NCI-H1417 (cell line): ENCODE measurements at regions not wholly inside any gene's neighbourhood (a gene's known extent, or its start where the extent isn't known, plus 50 kb on each side); places are given as distances from the start of the nearest gene placed in this dataset.

Experiments used
- DNase-seq, 3 experiments: peaks; one replicate each; lab custom pipeline; 2025; lab: John Stamatoyannopoulos, UW

DNA sequence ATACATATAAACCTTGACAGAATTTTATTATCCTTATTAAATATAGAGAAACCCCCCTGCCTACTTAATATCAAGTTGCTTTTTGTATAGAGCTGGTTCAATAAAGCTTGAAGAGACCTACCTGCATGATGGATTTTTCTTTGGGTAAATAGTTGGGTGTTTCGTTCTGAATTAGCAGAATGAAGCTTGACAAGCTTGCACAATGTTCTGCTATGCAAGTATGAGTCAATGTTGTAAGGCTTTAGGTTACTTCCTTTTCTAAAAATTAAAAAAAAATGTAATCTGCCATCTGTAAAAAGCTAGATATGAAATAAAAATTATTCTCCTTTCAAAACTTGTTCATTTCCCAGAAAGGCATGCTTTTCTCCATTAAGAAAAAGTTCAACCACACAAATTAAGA lies 1662.6 kb upstream of the SEL1L start:
- no peak for DNase-seq

DNA sequence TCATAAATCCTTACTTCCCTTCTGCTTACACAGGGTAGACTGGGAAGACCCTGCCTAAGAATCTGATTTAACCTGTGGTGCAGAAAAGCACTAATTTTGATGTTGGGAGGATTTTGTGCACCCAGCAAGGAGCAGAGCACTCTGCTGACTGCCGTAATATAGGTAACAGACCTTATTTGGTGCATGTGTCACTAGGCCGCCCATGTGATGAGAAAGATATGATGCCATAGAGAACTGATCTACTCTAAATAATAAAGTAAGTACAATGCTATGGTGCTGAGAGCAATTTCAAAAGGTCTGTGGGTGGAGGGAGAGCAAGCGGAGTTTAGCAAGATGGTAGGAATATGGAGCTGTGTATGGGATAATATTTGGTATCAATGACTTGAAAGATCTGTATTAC lies 1663.6 kb upstream of the SEL1L start:
- DNase-seq: no peak

DNA sequence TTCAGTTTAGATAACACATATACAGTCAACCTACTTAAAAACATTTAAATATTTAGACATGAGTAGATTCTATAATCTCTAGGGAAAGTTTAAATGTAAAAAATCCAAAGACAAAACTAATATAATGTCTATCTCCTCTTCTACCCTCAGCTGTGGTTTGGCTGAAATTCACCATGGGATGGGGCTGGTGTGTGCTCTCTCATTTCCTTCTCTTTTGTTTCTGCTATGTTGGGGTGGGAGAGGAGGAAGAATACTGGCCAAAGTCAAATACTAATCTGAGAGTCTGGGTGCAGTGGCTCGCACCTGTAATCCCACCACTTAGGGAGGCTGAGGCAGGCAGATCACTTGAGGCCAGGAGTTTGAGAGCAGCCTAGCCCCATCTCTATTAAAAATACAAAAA lies 1673.9 kb upstream of the SEL1L start:
- no peak for DNase-seq

DNA sequence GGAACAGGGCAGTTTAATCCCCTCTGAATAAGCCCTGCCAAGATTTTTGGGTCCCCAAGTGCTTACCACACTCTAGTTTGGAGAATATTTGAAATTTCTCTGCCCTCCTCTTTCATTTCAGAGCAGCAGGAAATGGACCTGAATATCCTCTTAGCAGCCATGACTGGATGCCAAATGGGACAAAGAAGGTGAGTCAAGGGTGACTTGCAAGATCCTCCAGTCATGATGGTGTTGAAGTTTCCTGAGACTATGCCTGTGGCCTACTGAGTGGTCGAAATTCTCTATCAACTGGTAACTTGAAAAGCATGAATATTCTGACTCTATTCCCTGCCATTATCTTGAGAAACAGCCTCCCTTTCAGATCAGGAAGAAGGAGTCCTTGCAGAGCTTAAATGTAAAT lies 1674.7 kb upstream of the SEL1L start:
- no peak for DNase-seq

DNA sequence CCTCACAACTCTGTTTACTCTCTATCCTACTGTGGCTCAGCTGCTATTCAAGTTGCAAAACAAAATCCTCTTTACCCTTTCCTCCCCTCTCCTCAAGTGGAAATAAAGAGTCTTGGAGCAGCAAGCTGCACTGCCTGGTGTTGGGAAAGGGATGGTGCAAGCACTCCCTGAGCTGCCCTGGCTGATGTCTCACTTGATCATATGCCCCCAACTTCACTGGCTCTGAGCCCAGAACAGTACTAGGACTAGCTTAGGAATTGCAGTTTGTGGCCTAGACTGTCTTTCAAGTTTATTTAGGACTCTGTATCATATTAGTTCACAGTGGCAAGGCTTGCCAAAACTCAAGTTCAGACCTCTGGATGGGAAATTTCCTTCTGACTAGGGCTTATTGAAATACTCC lies 1683.8 kb upstream of the SEL1L start:
- no peak for DNase-seq

DNA sequence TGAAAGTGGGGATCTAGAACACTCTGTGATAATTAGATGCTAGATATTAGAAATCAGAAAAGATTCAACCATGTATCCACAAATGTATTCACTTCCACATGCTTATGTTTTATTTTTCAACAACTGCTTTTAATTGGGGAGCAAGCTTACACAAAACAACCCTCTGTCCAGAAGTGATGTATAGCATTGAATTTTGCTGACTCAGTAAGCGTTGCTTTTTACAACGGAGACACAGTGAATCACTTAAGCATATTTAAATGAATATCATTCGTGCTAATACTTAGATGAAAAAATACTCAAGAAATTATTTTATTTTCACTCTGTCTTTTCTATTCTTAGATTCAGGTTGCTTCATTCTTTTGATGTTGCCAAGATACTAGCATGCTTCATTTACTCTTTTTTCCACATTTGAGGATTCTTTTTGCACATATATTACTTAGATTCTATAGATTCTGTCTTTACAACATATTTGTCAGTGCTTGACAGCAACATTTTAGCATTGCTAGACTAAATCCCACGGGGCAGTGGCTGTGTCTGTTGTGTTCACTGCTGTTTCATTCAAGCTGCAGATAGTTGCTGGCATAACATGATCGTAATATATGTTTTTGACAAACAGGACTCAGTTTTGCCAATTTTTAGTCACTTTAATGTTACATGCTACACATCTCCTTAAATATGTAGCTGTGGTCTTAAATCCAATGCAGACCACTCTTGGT lies 1714.4 kb upstream of the SEL1L start:
- no peak for DNase-seq

DNA sequence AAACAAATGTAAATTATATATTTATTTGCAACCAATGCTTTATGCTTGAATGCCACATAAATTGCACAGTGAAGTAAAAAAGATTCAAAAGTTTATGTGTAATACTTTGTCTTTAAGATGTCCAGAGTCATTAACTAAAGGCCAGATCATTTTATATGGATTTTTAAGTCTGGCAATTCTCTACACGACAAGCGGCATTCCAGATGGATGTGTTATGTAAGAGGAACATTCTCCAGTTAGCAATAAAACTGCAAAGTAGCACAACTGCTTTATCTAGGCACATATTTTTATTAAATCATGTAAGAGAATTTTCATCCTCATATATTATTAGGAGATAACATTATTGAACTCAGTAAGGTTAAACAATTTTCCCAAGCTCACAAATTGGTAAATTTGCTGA lies 1717.7 kb upstream of the SEL1L start:
- no peak for DNase-seq

DNA sequence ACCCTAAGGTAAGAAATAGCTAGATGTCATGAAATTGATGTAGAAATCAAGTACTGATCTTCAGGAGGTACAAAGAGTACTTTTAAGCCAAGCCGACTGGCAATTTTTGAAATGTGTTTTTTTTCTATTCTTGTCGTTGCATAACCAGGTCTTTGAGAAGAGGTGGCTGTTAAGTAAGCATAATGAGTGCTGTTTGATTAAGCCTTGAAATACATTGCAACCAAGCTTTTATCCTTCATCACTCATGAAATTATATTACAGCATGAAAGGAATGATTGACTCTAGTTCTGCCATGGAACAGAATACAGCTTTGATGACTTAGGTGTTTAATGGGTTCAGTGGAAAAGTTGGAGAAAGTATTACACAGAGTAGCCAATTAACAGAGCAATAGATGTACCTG lies 1720.2 kb upstream of the SEL1L start:
- no peak for DNase-seq

DNA sequence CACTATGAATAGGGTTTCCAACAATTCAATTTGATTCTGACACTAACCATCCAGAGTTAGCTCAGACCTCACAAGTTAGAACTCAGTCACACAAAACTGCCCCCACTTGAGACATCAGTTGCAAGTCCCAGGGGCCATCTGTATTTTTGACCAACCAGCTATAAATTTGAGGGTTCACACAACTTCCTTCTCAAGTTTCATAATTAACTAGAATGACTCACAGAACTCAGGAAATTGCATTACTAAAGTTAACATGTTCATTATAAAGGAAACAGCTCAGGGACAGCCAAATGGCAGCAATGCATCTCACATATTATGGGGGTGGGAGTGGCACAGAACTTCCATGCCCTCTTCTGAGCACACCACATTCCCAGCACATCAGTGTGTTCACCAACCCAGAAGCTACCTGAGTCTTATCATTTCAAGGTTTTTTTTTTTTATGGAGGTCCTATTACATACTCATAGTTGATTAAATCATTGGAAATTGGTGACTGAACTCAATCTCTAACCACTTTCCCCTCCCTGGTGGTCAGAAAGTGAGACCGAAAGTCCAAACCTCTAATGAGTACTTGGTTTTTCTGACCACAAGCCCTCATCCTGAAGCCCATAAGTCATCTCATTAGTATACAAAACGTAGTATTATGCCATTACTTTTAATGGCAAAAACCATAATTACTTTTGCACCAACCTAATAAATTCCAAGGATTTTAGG lies 1721.5 kb upstream of the SEL1L start:
- DNase-seq: no peak

DNA sequence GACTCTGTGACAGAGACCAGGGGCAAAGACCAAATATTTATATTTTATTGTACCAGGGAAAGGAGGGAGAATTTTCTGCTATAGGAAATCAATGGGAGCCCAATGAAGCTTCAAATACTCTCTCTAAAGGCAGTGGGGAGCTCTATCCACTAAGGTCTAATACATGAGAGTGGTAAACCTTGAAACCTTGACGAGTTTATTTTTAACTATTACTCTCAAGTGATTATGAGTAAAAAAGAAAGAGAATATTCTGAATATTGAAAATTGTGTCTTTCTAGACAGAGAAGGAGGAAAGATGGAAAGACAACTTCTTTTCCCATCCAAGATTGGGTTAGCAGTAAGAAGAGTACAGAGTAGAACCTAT lies 1722.1 kb upstream of the SEL1L start:
- no peak for DNase-seq

DNA sequence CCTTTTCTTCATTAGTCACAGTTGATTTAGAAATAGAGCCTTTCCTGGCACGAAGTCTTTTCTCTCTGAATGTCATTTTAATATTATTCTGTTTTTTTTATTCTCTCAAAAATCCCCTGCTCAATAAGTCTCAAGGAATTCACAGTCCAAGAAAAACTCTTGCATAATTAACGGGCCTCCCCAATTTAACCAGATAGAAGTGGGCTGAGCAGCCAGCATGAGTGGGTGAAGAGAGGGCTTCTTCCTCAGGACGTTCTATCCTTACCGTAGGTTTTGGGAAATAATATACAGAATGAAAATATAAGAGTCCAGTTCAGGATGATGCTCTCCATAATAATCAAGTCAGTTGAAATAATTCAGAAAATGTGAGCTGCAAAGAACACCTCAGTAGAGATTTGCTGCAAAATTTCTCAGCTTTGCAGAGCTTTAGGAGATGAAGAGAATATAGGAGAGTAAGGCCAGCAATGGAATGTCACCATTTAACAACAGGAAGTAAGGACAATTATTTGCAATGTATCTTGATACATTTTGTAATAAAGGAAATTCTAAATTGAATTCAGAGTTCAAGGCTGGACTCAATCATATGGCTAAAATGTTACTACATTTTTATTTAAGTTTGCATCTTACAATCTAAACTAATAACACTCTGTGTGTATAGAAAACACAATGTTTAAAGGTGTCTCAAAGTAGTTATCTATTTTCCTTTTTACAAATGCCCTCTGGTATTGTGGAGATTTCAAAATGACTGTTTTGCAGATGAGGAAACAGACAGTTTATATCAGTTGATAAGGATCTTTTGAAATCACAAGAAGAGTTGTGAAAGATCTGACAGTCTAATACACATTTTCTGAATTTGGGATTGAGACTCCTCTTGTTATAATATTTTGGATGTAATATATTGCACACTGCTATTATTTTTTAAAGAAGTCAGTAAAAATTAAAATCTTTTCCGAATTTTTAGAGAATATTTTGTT lies 1724.1 kb upstream of the SEL1L start:
- DNase-seq: no peak

DNA sequence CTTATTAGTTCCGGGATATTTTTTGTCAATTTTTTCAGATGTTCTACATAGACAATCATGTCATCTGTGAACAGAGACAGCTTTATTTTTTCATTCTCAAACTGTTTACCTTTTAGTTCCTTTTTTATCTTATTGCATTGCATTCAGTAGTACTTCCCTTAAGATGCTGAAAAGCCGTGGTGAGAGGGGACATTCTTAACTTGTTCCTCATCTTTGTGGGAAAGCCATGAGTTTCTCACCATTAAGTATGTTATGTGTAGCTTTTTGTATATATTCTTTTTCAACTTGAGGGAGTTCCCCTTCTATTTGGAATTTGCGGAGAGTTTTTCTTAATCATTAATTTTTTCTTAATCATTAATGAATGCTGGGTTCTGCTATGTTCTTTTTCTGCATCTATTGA lies 1727.1 kb upstream of the SEL1L start:
- DNase-seq: no peak

DNA sequence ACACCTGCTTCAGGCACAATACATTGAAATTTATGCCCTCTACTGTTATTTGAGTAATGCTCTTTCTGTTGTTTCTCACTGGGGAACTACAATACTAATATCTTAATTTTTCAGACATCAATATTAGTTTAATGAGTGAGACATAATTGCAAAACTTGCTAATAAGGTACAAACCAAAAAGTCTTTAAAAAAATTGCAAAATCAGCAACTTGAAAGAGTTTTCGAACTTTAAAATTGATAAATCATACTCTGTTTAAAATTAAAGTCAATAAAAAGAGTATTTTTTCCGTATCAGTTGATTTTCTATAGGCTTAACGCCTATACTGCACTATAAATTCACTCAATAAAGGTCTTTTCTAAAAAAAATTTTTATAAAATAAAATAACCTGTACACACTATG lies 1735.9 kb upstream of the SEL1L start:
- no peak for DNase-seq

DNA sequence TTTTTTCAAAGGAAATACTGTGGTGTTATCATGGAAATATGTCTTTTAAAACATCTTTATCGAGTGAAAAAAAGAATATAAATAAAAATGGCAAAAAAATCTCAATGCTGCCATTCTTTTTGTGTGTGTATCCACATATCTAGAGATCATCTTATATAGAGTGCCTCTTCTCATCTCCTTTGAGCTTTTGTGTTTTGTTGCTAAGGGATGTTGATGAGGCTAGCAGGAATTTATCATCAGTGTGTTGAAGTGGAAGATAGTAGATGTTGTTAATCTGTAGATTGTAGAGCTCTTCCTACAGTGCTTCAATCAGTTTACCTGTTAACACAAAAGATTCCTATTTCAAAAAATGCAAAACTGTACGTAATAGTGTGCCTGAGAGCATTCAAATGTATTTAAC lies 1738.0 kb upstream of the SEL1L start:
- peak in 1 of 3 experiments; percentile 41 for DNase-seq

DNA sequence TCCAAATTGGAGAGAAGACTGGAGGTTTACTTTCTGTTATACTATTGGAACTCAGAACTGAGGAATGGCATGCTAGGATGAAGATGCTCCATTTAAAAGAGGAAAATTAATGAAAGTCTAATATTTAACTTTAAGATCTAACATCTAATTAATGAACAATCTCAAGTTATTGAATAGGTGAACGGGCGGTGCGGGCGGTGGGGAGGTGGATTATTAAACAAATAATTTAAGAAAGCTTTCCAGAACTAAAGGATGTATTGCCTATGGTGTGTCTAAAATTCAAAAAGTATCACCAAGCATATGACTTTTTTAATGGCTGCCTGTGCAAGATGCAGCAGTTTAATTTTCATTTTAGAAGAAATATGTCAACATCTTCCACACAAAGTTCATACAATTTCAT lies 1747.1 kb upstream of the SEL1L start:
- DNase-seq: no peak

DNA sequence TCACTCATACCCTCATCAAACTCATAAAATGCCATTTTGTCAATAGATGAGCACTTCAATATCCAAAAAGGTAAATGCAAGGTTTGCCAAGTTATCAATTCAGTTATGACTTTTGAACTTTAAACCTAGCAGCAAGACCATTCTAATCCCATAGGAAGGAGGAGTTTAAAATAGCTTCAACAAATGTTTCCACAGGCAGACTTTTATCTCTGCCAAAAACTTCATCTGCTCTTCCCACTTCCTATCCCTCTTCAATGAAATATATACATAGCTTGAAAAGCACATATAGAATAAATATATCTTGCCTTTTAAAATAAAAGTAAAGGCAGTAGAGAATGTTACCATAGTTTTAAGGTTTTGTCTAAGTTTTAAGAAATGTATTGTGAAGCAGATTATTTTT lies 1749.1 kb upstream of the SEL1L start:
- DNase-seq: no peak

DNA sequence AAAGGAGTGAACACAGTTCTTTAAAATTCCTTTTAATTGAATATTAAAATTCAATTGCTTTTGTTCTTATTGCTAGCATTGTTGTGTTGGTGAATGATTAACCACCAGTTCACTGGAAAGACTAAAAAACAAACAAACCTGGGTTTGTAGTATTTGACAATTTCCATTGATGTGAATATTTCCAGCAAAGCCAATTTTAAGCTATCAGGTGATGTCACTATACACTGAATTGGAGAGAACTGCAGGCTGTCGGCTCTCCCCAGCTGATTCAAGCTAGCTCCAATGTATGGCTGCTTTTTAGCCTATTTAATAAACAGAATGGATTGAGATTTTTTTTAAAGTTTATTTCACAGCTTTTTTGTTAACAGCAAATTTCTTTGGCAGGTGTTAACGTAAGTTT lies 1753.6 kb upstream of the SEL1L start:
- no peak for DNase-seq

DNA sequence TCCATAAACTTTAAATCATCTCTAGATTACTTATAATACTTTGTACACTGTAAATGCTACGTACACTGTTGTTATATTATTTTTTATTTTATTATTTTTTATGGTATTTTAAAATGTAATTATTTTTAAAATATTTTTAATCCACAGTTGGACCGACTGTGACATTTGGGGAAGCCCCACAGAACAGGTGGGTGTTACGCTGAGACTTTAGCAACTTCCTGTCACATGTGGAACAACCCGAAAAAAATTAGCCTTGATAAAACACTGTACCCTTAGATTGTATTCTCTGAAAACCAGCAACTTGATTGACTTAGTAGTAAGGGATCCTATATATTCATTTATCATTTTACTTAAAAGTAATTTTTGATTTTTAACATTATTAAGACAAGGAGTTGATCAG lies 1755.7 kb upstream of the SEL1L start:
- DNase-seq: no peak

DNA sequence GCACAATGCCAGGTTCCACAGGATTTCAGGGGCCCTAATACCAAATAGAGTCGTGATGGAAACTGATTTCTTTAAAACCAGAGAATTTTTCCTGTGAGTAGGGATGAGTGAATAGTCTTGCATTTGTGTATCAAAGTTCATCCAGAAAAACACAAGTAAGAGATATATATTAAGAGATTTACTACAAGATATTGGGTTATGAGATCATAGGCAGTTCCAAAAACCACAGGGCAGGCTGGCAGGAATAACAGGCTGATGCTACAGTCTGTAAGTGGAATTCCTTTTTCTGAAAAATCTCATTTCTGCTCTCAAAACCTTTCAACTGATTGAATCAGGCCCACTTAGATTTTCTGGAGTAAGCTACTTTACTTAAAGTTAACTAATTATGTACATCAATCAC lies 1756.2 kb upstream of the SEL1L start:
- DNase-seq: no peak

DNA sequence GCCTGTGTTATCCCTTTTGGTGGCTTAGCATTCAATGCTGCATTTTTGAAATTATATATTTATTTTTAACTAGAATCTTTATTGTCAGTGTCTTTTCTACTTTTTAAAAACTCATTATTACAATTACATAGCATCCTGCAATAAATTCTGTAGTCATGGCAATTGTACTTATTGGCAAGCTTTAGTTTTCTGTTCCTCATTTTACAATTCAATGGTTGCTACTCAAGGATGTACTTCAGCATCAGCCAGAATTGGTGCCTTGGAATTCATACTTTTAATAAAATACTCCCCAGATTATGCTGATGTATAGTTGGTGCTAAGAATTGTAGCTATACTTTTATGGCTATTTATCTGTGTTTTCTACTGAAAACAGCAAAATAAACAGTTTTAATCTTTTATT lies 1756.8 kb upstream of the SEL1L start:
- no peak for DNase-seq

DNA sequence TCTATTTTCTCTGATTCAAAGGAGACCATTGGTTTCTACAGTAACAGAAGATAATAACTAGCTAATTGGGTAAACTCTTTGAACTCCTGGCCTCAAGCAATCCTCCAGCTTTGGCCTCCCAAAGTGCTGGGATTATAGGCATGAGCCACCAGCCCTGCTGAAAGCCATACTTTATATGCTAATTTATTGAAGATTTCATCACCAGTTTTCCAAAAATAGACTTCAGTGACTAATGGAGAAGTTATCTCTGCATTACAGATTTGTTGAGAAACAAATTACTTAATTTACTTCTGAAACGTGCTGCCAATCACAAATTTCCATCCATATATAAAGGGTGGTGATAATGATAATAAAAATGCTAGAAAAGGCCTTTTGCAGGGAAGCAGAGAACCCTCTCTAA lies 1758.1 kb upstream of the SEL1L start:
- DNase-seq: peak in 1 of 3 experiments; percentile 10

DNA sequence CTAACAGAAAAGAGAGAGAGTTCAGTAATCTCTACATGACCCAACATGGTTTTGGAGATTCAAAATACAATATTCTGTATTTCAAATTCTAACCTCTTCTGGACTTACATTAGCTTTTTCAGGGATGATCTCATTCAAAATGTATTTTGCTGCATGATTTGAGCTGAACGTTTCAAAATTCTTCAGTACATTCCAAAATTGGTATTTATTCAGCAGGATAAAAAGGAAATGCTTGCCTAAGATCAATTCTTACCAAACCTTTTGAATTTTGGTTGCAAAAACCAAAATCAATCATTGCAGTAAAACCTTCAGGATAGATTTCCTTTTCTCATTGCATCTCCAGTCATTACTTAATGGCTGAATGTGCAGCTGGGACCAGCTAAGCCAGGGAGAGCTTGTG lies 1761.3 kb upstream of the SEL1L start:
- no peak for DNase-seq

DNA sequence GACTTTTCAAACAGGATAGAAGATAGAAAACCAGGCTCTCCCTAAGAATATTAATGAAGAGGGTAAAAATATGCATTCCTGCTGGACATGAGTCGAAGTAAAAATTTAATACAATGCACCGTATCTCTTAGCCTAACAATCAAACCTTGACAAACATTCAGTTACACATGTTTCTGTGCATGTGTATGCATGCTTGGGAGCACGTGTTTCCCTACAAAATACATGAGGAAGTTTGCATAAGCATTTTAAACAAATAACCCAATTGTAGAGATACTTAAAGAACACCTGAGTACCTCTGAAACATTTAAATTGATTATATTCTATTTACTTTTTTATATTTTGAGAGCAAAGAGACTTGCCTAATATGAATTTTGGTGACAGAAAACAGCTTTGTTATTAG lies 1763.7 kb upstream of the SEL1L start:
- peak in 1 of 3 experiments; percentile 8 for DNase-seq
